ENCODE measurements at regions not wholly inside any gene's neighbourhood (a gene's known extent, or its start where the extent isn't known, plus 50 kb on each side); places are given as distances from the start of the nearest gene placed in this dataset.

GRCh38 chr5:62197697-62198096 lies 108.3 kb upstream of the KIF2A start:
- TF ChIP-seq CTCF (IDR thresholded peaks at IDR 0.05), result no peak
- TF ChIP-seq GABPA (IDR thresholded peaks at IDR 0.05; ENCODE audit: low read depth), result no peak
- no peak for TF ChIP-seq RAD21 (IDR thresholded peaks at IDR 0.05; ENCODE audit: low read length)
- no peak for TF ChIP-seq POLR2AphosphoS5 (IDR thresholded peaks at IDR 0.05; ENCODE audit: low read depth, low read length)
- TF ChIP-seq, protein P1, sequence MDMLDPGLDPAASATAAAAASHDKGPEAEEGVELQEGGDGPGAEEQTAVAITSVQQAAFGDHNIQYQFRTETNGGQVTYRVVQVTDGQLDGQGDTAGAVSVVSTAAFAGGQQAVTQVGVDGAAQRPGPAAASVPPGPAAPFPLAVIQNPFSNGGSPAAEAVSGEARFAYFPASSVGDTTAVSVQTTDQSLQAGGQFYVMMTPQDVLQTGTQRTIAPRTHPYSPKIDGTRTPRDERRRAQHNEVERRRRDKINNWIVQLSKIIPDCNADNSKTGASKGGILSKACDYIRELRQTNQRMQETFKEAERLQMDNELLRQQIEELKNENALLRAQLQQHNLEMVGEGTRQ (IDR thresholded peaks at IDR 0.05; ENCODE audit: borderline replicate concordance, low read depth, low read length), result no peak
- no peak for TF ChIP-seq MXI1 (IDR thresholded peaks at IDR 0.05; ENCODE audit: low read depth, low read length)
- TF ChIP-seq CHD2 (IDR thresholded peaks at IDR 0.05; ENCODE audit: low read length, partially characterized antibody), result no peak
- TF ChIP-seq TCF12 (IDR thresholded peaks at IDR 0.05), result no peak
- TF ChIP-seq RXRA (IDR thresholded peaks at IDR 0.05; ENCODE audit: borderline replicate concordance, low read depth), result no peak
- no peak for TF ChIP-seq NFIC (IDR thresholded peaks at IDR 0.05; ENCODE audit: borderline replicate concordance)
- TF ChIP-seq, protein P2, sequence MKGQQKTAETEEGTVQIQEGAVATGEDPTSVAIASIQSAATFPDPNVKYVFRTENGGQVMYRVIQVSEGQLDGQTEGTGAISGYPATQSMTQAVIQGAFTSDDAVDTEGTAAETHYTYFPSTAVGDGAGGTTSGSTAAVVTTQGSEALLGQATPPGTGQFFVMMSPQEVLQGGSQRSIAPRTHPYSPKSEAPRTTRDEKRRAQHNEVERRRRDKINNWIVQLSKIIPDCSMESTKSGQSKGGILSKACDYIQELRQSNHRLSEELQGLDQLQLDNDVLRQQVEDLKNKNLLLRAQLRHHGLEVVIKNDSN (IDR thresholded peaks at IDR 0.05; ENCODE audit: borderline replicate concordance, low read depth), result no peak
